GM19397 (cell line): ENCODE measurements at regions not wholly inside any gene's neighbourhood (a gene's known extent, or its start where the extent isn't known, plus 50 kb on each side); places are given as distances from the start of the nearest gene placed in this dataset.

ENCODE experiments used
- ATAC-seq: cut with Tn5 transposase; IDR thresholded peaks from one replicate; pipeline ENCODE4 v1.9.1; 2021; ENCODE audit warnings: mild to moderate bottlenecking, moderate library complexity; ENCODE audit not compliant: unreplicated experiment

GRCh38 chr5:2696156-2696807 is 55.2 kb downstream of the IRX2 start:
- ATAC-seq, result no peak

GRCh38 chr5:2695200-2695891 is 56.1 kb downstream of the IRX2 start:
- ATAC-seq, result no peak

- ATAC-seq, result no peak
Observed at GRCh38 chr5:2691530-2691929, 59.9 kb downstream of the IRX2 start.

- ATAC-seq, result no peak
Observed at GRCh38 chr5:2690293-2690692, 61.2 kb downstream of the IRX2 start.

- no peak for ATAC-seq
Observed at GRCh38 chr5:2688586-2688985, 62.9 kb downstream of the IRX2 start.

- no peak for ATAC-seq
Observed at GRCh38 chr5:2687746-2688145, 63.7 kb downstream of the IRX2 start.

- ATAC-seq, result no peak
Observed at GRCh38 chr5:2686321-2687124, 65.0 kb downstream of the IRX2 start.

- no peak for ATAC-seq
Observed at GRCh38 chr5:2685651-2686272, 65.7 kb downstream of the IRX2 start.

- no peak for ATAC-seq
Observed at GRCh38 chr5:2684606-2685005, 66.9 kb downstream of the IRX2 start.

- ATAC-seq, result no peak
Observed at GRCh38 chr5:2683720-2684119, 67.8 kb downstream of the IRX2 start.

GRCh38 chr5:2681476-2681875 is 70.0 kb downstream of the IRX2 start:
- ATAC-seq, result no peak

GRCh38 chr5:2680979-2681378 is 70.5 kb downstream of the IRX2 start:
- no peak for ATAC-seq

- ATAC-seq, result no peak
Observed at GRCh38 chr5:2677689-2678088, 73.8 kb downstream of the IRX2 start.

- ATAC-seq, result no peak
Observed at GRCh38 chr5:2675548-2675947, 75.9 kb downstream of the IRX2 start.

- ATAC-seq, result no peak
Observed at GRCh38 chr5:2674456-2674855, 77.0 kb downstream of the IRX2 start.

- ATAC-seq, result no peak
Observed at GRCh38 chr5:2670940-2671339, 80.5 kb downstream of the IRX2 start.

GRCh38 chr5:2669913-2670312 is 81.6 kb downstream of the IRX2 start:
- no peak for ATAC-seq

GRCh38 chr5:2669259-2669658 is 82.2 kb downstream of the IRX2 start:
- ATAC-seq, result no peak

GRCh38 chr5:2666081-2666480 is 85.4 kb downstream of the IRX2 start:
- no peak for ATAC-seq

- ATAC-seq, result no peak
Observed at GRCh38 chr5:2663489-2663888, 88.0 kb downstream of the IRX2 start.

GRCh38 chr5:2660315-2660714 is 91.2 kb downstream of the IRX2 start:
- ATAC-seq, result no peak
